Lower leg skin (tissue), 3 donors: ENCODE measurements at regions not wholly inside any gene's neighbourhood (a gene's known extent, or its start where the extent isn't known, plus 50 kb on each side); places are given as distances from the start of the nearest gene placed in this dataset.

ENCODE experiments used
- CTCF ChIP-seq, 3 donors: fragments of 450-650 bp; IDR thresholded peaks; one replicate each; pipeline ENCODE4 v1.5.1; 2016; ENCODE audit warnings: antibody characterized with exemption in 3 of 3, mild to moderate bottlenecking in 3 of 3, moderate library complexity in 2 of 3
- POLR2A ChIP-seq, 2 donors: fragments of 450-650 bp; IDR thresholded peaks; one replicate each; pipeline ENCODE4 v1.6.1; 2016 to 2017; ENCODE audit warnings: antibody characterized with exemption in 2 of 2, mild to moderate bottlenecking in 1 of 2, moderate library complexity in 1 of 2

GRCh38 chr15:23855947-23856346 is 168.8 kb upstream of the NDN start:
- TF ChIP-seq CTCF (IDR thresholded peaks at IDR 0.05) (no peak), POLR2A (IDR thresholded peaks at IDR 0.05) (no peak)
